GM12892 (cell line): ENCODE measurements at regions not wholly inside any gene's neighbourhood (a gene's known extent, or its start where the extent isn't known, plus 50 kb on each side); places are given as distances from the start of the nearest gene placed in this dataset.

Experiments used
- DNase-seq: peaks from one replicate; pipeline ENCODE4 v3.0.0; 2011; ENCODE audit not compliant: insufficient read length
- FAIRE-seq: peaks from 2 replicates; lab custom pipeline; 2011; peaks lifted over from hg19 to GRCh38; lab: Jason Lieb, UNC
- POLR2A ChIP-seq: IDR thresholded peaks from 2 replicates; pipeline ENCODE4 v1.6.1; 2011; ENCODE audit warnings: low read depth, low read length, control low read depth
- POLR2AphosphoS5 ChIP-seq: IDR thresholded peaks from 2 replicates; pipeline ENCODE4 v1.6.1; 2011; ENCODE audit warnings: low read depth, low read length, control low read depth
- TAF1 ChIP-seq: IDR thresholded peaks from 2 replicates; pipeline ENCODE4 v1.6.1; 2011; ENCODE audit warnings: low read depth, mild to moderate bottlenecking, control low read depth, low read length, borderline replicate concordance

GRCh38 chr3:102159810-102160451 lies 274.9 kb upstream of the ZPLD1 start:
- no peak for TF ChIP-seq TAF1
- TF ChIP-seq POLR2AphosphoS5 = no peak
- TF ChIP-seq POLR2A = no peak
- DNase-seq (no peak), FAIRE-seq (peak; percentile 33)

GRCh38 chr3:102161384-102162006 lies 273.3 kb upstream of the ZPLD1 start:
- FAIRE-seq = no peak
- TF ChIP-seq POLR2AphosphoS5 (no peak), POLR2A (no peak), TAF1 (no peak)
- no peak for DNase-seq

- TF ChIP-seq TAF1 = no peak
- DNase-seq (no peak), FAIRE-seq (no peak)
These were observed 272.6 kb upstream of the ZPLD1 start for GRCh38 chr3:102162251-102162650.

GRCh38 chr3:102163039-102163817 lies 271.6 kb upstream of the ZPLD1 start:
- TF ChIP-seq POLR2A = no peak
- no peak for TF ChIP-seq POLR2AphosphoS5
- no peak for TF ChIP-seq TAF1
- FAIRE-seq = no peak
- DNase-seq = no peak

GRCh38 chr3:102163818-102164154 lies 271.0 kb upstream of the ZPLD1 start:
- TF ChIP-seq POLR2A = no peak
- TF ChIP-seq TAF1 = no peak
- no peak for FAIRE-seq
- DNase-seq = no peak

GRCh38 chr3:102165367-102165766 lies 269.4 kb upstream of the ZPLD1 start:
- no peak for FAIRE-seq
- TF ChIP-seq TAF1 = no peak
- no peak for TF ChIP-seq POLR2A
- no peak for DNase-seq

- TF ChIP-seq TAF1 (no peak), POLR2AphosphoS5 (no peak), POLR2A (no peak)
- DNase-seq (no peak), FAIRE-seq (no peak)
These were observed 264.8 kb upstream of the ZPLD1 start for GRCh38 chr3:102169915-102170479.

- no peak for FAIRE-seq
- no peak for TF ChIP-seq POLR2A
- TF ChIP-seq POLR2AphosphoS5 = no peak
- no peak for TF ChIP-seq TAF1
- DNase-seq = no peak
These were observed 264.3 kb upstream of the ZPLD1 start for GRCh38 chr3:102170545-102170944.

- TF ChIP-seq POLR2AphosphoS5 (no peak), POLR2A (no peak), TAF1 (no peak)
- DNase-seq = no peak
- no peak for FAIRE-seq
These were observed 260.5 kb upstream of the ZPLD1 start for GRCh38 chr3:102174312-102174712.

- FAIRE-seq = no peak
- no peak for DNase-seq
- TF ChIP-seq POLR2AphosphoS5 (no peak), POLR2A (no peak), TAF1 (no peak)
These were observed 259.9 kb upstream of the ZPLD1 start for GRCh38 chr3:102174832-102175374.

GRCh38 chr3:102176333-102177050 lies 258.3 kb upstream of the ZPLD1 start:
- no peak for FAIRE-seq
- no peak for TF ChIP-seq TAF1

More at GRCh38 chr3:102176333-102177050, 258.3 kb upstream of the ZPLD1 start:
- DNase-seq = no peak
